GM18520 (cell line): ENCODE measurements at regions not wholly inside any gene's neighbourhood (a gene's known extent, or its start where the extent isn't known, plus 50 kb on each side); places are given as distances from the start of the nearest gene placed in this dataset.
"Not testable (repeated sequence)": the region's sequence is repeated elsewhere in the genome, so short reads cannot be mapped to it uniquely, and the experiment has no call there.

Experiments
- ATAC-seq: cut with Tn5 transposase; IDR thresholded peaks from one replicate; pipeline ENCODE4 v1.9.1; 2021; ENCODE audit not compliant: unreplicated experiment

GRCh38 chr6:58351619-58352018 is 1034.2 kb downstream of the PRIM2 start:
- not testable (repeated sequence) for ATAC-seq

GRCh38 chr6:58358452-58358851 is 1041.0 kb downstream of the PRIM2 start:
- not testable (repeated sequence) for ATAC-seq

GRCh38 chr6:58365856-58366255 is 1048.4 kb downstream of the PRIM2 start:
- not testable (repeated sequence) for ATAC-seq

GRCh38 chr6:58406659-58407058 is 1089.2 kb downstream of the PRIM2 start:
- ATAC-seq = not testable (repeated sequence)

GRCh38 chr6:58419321-58419720 is 1101.9 kb downstream of the PRIM2 start:
- no peak for ATAC-seq
